GM19463 (cell line): ENCODE measurements at regions not wholly inside any gene's neighbourhood (a gene's known extent, or its start where the extent isn't known, plus 50 kb on each side); places are given as distances from the start of the nearest gene placed in this dataset.
"Not testable (repeated sequence)": the region's sequence is repeated elsewhere in the genome, so short reads cannot be mapped to it uniquely, and the experiment has no call there.

Source experiments
- ATAC-seq: cut with Tn5 transposase; IDR thresholded peaks from one replicate; pipeline ENCODE4 v1.9.1; 2021; ENCODE audit warnings: mild to moderate bottlenecking, moderate library complexity; ENCODE audit not compliant: unreplicated experiment

DNA sequence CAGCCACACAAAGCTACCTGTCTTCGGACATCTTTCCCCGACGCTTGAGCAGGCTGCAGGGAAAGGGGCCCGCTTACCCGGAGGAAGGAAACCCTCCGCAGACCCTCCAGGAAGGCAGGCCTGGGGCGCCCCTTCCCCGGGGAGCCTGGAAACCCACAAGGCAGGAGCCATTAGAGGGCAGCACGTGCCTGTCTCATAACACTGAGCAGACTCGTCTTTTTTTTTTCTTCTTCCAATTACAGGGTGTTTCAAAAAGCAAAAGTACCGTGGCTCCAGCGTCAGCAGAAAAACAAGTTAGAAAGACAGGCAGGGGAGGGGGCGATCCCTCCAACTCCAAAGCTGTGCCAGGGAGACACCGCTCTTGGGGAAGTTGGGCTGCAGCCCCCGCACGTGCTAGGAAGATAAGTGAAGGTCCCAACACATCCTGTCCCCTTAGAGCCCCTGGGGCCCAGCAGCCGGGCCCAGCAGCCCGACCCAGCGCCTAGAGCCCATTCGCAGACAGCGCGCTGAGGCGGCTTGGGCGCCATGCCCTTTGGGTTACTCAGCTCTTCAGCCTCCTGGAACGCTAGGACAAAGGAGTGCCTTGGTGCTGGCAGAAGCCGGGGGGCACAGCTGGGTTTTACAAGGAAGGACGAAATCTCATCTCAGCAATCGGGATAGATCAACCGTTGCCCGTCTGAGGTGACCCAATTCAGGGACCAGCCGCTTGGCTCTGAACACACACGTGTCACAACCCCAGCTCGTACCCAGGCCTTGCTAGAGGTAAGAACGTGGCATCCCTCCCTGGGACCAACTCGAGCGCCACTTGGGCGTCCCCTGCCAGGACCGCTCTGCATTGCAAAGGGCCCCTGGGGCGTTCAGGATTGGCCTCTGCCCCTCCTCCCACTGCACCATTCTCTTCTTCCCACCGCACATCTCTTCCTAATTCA lies 136.3 kb downstream of the LY86 start:
- ATAC-seq = no peak

- ATAC-seq = no peak
Observed at GRCh38 chr6:6725468-6726209, 137.1 kb downstream of the LY86 start.

DNA sequence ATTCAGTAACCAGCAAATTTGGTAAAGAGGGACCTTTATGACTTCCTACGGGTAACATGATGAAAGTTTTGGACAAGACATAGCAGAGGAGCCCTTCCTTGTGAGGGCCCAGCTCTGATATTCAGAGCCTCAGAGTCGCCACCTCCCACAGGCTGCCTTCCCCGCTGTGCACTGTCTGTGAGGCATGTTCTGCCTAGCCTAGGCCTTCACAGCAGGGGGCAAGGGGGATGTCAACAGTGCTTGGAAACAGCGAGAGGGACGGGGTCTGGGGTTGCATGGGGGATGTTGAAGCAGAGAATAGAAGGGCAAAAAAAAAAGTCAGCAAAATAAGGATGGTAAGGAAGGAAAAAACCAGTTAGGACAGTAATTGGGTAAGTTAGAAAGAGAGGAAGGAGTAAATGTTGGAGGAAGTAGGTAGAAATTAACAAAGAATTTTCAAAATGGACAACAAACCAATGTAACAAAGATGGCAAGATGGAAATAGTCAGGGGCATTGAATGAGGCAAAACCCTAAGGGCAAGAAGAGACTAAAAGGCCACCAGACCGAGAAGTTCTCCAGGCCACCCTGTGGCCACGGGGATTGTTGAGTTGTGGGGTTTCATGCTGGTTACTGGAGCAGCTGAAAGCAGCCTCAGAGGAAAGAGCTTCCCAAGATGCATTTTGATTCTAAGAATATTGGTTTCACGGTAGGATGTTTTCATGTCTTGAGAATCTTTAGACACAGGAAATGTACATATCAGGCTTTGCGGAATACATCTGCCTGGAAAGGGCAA lies 139.8 kb downstream of the LY86 start:
- ATAC-seq = no peak

DNA sequence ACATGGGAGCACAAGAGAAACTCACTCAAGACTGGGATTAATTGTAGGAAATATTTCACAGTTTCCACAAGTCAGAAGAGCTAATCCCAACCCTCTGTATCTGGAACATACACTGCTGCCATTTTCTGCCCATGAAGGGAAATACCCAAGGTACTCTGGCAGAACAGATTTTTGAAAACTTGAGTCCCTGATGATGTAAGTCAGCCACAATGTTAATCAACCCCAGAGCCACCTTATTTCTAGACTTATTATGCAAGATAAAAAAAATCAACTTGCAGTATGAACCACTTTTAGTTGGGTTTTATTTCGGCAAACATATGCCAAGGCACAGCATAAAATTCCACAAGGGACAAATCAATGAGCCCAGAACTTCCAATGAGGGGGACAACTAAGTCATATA lies 141.5 kb downstream of the LY86 start:
- no peak for ATAC-seq

GRCh38 chr6:6730831-6731230 lies 142.3 kb downstream of the LY86 start:
- no peak for ATAC-seq

- ATAC-seq = no peak
Observed at GRCh38 chr6:6734479-6735465, 146.3 kb downstream of the LY86 start.

GRCh38 chr6:6736791-6737654 lies 148.5 kb downstream of the LY86 start:
- ATAC-seq = no peak

DNA sequence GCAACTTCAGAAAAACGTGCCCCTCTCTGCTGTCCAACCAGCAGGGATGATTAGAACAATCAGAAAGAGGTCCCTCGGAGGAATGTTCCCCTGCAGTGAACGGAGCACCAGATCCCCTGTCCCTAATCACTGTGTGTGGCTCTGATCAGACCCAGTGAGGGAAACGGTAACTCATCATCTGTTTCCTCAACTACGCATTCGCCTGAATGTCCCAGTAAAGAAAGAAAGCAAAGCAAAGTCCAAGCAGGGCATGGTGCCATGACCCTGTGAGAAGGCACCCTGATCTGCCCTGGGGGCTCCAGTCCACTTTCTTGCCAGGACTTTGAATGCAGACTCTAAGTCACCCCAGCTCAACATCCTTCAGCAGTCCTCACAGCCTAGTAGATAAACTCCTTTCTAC lies 149.2 kb downstream of the LY86 start:
- ATAC-seq = no peak

DNA sequence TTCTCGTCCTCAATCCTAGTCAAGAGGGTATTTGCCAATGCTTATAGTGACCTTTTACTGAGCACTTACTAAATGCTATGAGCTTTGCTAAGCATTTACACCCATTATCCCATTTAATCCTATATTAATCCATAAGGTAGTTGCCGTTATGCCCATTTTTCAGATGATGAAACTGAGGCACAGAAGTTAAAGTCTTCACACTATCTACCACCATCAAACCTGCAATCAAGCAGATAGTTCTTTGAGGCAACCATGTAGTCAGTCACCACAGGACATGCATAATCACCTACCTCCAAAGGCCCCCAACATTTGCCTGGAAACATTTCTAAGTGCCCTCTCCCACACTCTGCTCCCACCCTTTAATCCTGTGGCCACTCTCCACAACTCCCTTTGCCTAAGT lies 149.6 kb downstream of the LY86 start:
- no peak for ATAC-seq

DNA sequence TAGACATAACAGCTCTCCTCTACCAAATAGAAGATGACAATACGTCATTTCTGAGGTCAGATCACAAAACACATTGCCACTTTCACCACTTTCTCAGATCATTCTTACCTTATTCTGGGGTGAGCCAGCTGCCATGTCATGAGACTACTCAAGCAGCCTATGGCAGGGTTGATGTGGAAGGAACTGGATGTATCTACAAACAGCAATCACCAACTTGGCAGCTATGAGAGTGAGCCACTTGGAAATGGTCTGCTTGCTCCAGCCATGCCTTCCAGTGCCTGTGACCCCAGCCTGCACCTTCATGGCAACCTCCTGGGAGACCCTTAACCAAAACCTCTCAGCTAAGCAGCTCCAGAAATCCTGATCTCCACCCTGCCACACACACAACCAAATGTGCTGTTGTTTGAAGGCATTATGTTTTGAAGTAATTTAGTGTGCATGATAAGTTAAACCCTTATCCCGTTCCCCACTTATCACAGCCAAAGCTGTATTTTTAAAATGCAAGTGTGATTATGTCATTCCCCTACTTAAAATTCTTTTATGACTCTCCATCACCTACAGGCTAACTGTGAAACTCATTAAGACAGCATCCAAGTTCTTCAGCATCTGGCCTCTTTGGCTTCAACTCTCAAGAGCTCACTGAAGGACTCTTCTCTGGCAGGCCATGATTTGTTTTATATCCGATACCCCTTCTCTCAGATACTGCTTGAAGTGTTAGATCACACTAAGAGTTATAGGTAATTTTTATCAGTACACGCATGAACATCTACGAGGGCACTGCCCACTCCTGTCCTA lies 150.6 kb downstream of the LY86 start:
- ATAC-seq = no peak

DNA sequence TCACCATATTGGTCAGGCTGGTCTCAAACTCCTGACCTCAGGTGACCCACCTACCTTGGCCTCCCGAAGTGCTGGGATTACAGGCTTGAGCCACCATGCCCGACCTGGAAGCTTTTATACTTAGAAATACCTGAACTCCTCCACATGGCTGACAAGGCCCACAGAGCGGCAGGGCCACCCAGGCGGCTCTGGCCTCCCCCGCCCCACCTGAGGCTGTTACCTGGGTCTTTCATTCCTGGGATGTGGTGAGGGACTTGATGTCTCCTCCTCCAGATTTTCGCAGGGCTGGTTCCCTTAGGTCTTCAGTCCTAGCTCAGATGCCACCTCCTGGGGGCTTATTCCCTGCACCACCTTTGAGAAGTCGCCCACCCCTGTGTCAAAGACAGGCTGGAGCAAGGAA lies 152.1 kb downstream of the LY86 start:
- no peak for ATAC-seq

DNA sequence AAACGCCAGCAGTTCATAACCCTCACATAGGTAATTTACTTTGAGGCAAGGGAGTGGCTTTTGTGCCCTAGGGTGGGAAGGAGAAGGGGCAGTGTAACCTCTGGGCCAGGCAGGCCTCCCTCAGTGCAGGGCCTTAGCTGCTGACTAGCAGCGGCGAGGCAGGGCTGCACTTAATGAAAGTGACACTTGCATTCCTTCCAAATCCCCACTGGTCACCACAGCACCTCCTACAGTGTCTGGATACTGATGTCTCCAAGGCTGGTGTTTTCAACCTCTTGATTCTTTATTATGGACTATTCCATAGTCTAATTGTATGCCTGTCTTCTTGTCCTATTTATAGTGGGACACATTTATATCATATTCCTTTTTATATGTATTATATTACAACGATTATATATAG lies 152.7 kb downstream of the LY86 start:
- ATAC-seq = no peak

- no peak for ATAC-seq
Observed at GRCh38 chr6:6742535-6742934, 154.0 kb downstream of the LY86 start.

DNA sequence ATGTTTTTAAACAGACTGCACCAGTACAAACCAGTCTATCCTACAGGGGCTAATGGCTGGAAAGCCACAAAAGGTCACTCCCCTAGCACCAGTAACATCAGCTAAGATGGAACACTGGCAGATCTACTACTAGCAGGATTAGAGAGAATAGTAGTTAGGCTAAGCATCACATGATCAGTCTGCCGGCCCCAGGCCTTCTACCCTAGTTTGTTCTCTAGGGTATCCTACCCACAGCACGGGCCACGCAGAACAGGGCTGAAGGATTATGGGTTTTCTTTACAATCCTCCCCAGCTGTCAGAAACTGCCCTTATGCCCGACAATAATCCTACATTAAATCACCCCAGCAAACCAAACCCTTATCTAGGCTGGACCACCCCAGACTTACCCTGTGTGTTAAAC lies 156.0 kb downstream of the LY86 start:
- no peak for ATAC-seq

- ATAC-seq = not testable (repeated sequence)
Observed at GRCh38 chr6:6745637-6746332, 157.3 kb downstream of the LY86 start.

DNA sequence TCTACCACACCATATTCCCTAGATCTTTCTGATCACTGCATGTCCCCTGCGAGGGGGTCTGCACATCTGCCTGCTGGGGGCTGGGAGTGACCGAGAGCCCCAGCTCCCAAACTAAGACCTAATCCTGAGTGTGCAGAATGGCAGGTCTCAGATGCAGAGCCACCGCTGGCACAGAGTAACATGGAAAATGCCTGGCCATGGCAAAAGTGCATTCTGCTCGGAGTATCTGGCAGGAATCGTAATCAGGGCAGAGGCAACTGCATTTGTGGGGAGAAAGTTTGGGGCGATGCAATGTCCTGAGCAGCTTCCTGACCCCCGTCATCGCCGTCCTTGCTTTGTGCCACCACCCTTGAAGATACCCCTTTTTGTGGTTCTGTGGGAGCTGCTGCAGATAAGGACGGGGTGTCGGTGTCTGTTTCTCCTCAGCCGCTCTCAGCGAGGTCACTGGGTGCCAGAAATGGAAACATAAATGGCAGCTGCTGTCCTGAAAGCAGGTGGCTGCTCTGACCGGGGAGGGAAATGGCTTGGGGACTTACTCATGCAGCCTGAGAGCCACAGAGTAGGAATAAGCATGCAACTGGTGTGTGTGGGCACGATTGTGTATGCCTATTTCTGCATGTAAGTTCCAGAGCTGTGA lies 157.9 kb downstream of the LY86 start:
- no peak for ATAC-seq

GRCh38 chr6:6746970-6747338 lies 158.4 kb downstream of the LY86 start:
- ATAC-seq = no peak
